HG02852 (cell line): ENCODE measurements at regions not wholly inside any gene's neighbourhood (a gene's known extent, or its start where the extent isn't known, plus 50 kb on each side); places are given as distances from the start of the nearest gene placed in this dataset.
"Not testable (repeated sequence)": the region's sequence is repeated elsewhere in the genome, so short reads cannot be mapped to it uniquely, and the experiment has no call there.

Source experiments
- ATAC-seq: cut with Tn5 transposase; IDR thresholded peaks from one replicate; pipeline ENCODE4 v1.9.1; 2021; ENCODE audit warnings: mild to moderate bottlenecking, moderate library complexity; ENCODE audit not compliant: unreplicated experiment

- ATAC-seq: no peak
These were observed 387.4 kb upstream of the ASIC2 start for GRCh38 chr17:33680472-33680871.

GRCh38 chr17:33682599-33682998 is 389.5 kb upstream of the ASIC2 start:
- ATAC-seq: no peak

GRCh38 chr17:33684735-33685134 is 391.6 kb upstream of the ASIC2 start:
- ATAC-seq: no peak

GRCh38 chr17:33686171-33686570 is 393.1 kb upstream of the ASIC2 start:
- no peak for ATAC-seq

- ATAC-seq: no peak
These were observed 394.7 kb upstream of the ASIC2 start for GRCh38 chr17:33687831-33688230.

- no peak for ATAC-seq
These were observed 395.7 kb upstream of the ASIC2 start for GRCh38 chr17:33688771-33689170.

GRCh38 chr17:33689725-33690124 is 396.6 kb upstream of the ASIC2 start:
- ATAC-seq: no peak

- ATAC-seq: no peak
These were observed 402.3 kb upstream of the ASIC2 start for GRCh38 chr17:33695431-33695830.

GRCh38 chr17:33696102-33696501 is 403.0 kb upstream of the ASIC2 start:
- ATAC-seq: no peak

- ATAC-seq: no peak
These were observed 404.5 kb upstream of the ASIC2 start for GRCh38 chr17:33697557-33697956.

GRCh38 chr17:33701910-33702309 is 408.8 kb upstream of the ASIC2 start:
- ATAC-seq: no peak

GRCh38 chr17:33704856-33705255 is 411.8 kb upstream of the ASIC2 start:
- no peak for ATAC-seq

- no peak for ATAC-seq
These were observed 416.8 kb upstream of the ASIC2 start for GRCh38 chr17:33709881-33710280.

GRCh38 chr17:33712120-33712519 is 419.0 kb upstream of the ASIC2 start:
- no peak for ATAC-seq

- ATAC-seq: no peak
These were observed 423.9 kb upstream of the ASIC2 start for GRCh38 chr17:33716957-33717356.

GRCh38 chr17:33723736-33724135 is 430.6 kb upstream of the ASIC2 start:
- ATAC-seq: not testable (repeated sequence)

- ATAC-seq: no peak
These were observed 432.7 kb upstream of the ASIC2 start for GRCh38 chr17:33725675-33726271.

GRCh38 chr17:33730131-33730530 is 437.0 kb upstream of the ASIC2 start:
- no peak for ATAC-seq

GRCh38 chr17:33732116-33732515 is 439.0 kb upstream of the ASIC2 start:
- no peak for ATAC-seq

GRCh38 chr17:33739714-33740113 is 446.6 kb upstream of the ASIC2 start:
- no peak for ATAC-seq

- ATAC-seq: no peak
These were observed 452.1 kb upstream of the ASIC2 start for GRCh38 chr17:33745047-33745760.

GRCh38 chr17:33749171-33749570 is 456.1 kb upstream of the ASIC2 start:
- no peak for ATAC-seq
